Heart left ventricle (tissue), 16 donors: ENCODE measurements at regions not wholly inside any gene's neighbourhood (a gene's known extent, or its start where the extent isn't known, plus 50 kb on each side); places are given as distances from the start of the nearest gene placed in this dataset.

ENCODE experiments used
- ATAC-seq, 4 donors: fragments of 200-7000 bp; cut with Tn5 transposase; one replicate each; pipeline ENCODE4 v1.9.1; 2020 to 2022; ENCODE audit warnings: moderate library complexity in 4 of 4, mild to moderate bottlenecking in 3 of 4, moderate number of reproducible peaks in 1 of 4
- DNase-seq, 5 donors: peaks; one replicate each; pipeline ENCODE4 v3.0.0-alpha.2; 2020
- H3K27ac ChIP-seq, 12 donors: fragments of 200-600 bp; sonication (generic) in 4 of 12; one replicate each; pipeline versions ENCODE4 v1.5.0 to v1.8.0; 2016 to 2022; ENCODE audit warnings: mild to moderate bottlenecking in 2 of 12
- H3K27me3 ChIP-seq, 9 donors: fragments of 200-600 bp; sonication (generic) in 2 of 9; one replicate each; pipeline versions ENCODE4 v1.5.1 to v1.8.0; 2016 to 2022; ENCODE audit warnings: mild to moderate bottlenecking in 3 of 9
- H3K36me3 ChIP-seq, 9 donors: fragments of 200-600 bp; sonication (generic) in 2 of 9; one replicate each; pipeline versions ENCODE4 v1.5.0 to v1.8.0; 2018 to 2022; ENCODE audit warnings: mild to moderate bottlenecking in 2 of 9
- H3K4me1 ChIP-seq, 12 donors: fragments of 200-600 bp; sonication (generic) in 4 of 12; one replicate each; pipeline versions ENCODE4 v1.5.0 to v1.8.0; 2016 to 2022; ENCODE audit warnings: mild to moderate bottlenecking in 3 of 12
- H3K4me3 ChIP-seq, 12 donors: fragments of 200-600 bp; sonication (generic) in 4 of 12; one replicate each; pipeline versions ENCODE4 v1.5.0 to v1.8.0; 2017 to 2022; ENCODE audit warnings: mild to moderate bottlenecking in 9 of 12, moderate library complexity in 4 of 12
- H3K9me3 ChIP-seq, 12 donors: fragments of 200-600 bp; sonication (generic) in 4 of 12; one replicate each; pipeline versions ENCODE4 v1.5.0 to v1.8.0; 2016 to 2022; ENCODE audit warnings: mild to moderate bottlenecking in 1 of 12
- CTCF ChIP-seq, 12 donors: fragments of 200-600 bp; sonication (generic) in 4 of 12; IDR thresholded peaks; one replicate each; pipeline versions ENCODE4 v1.5.0 to v1.8.0; 2018 to 2022; ENCODE audit warnings: antibody characterized with exemption in 12 of 12, mild to moderate bottlenecking in 5 of 12
- POLR2A ChIP-seq, 2 donors: fragments of 450-650 bp; IDR thresholded peaks; one replicate each; pipeline ENCODE4 v1.6.1; 2017; ENCODE audit warnings: antibody characterized with exemption in 2 of 2, mild to moderate bottlenecking in 2 of 2, moderate library complexity in 2 of 2
- WGBS, 4 donors: extraction: QIAGEN DNeasy Blood & Tissue Kit in 2 of 4; methylation state at CpG; one replicate each; pipeline versions ENCODE4 v1.1.5 to v1.1.7; 2013 to 2018; 5-methylcytosine and 5-hydroxymethylcytosine counted together
- intact Hi-C, 10 donors: fragments of 100-400 bp; cut with DNase I; formaldehyde crosslinking; loops; one replicate each; pipeline versions ENCODE4 v1.11.1 to v1.14.2; 2022
- donor health status: ischemic (EF 13 %, LVEDD 7.1; RV severe dilation, severe dysfunction).
- donor health status: healthy with polysubstance abuse.
- donor health status: DM: no; HTN: yes; CAD: no.
- donor health status: DM: no; HTN: no; CAD: no.
- donor health status: ischemic (EF 25% LVEDD 6.9; RV normal size, moderate dysfunction).
- donor health status: ischemic (EF 25% LVEDD 5.7; RV mildly dilated, moderate dysfunction).
- donor health status: healthy.
- donor health status: DM: yes; HTN: yes; CAD: no.
- donor health status: ischemic (EF 35%, LVEDD 5.7; RV mildly dilated, moderate dysfunction).
- donor health status: nonischemic (EF 11% LVEDD 7.7; RV severe dilation, severe dysfunction).
- donor health status: DM: yes; HTN: yes; CAD: no.
- donor health status: PGD.
- donor health status: ischemic (EF 29% LVEDD 5.4; RV normal size, mild dysfunction).
- donor health status: nonischemic (EF 23%, LVEDD 6.1; RV moderate dilation, normal function).

GRCh38 chr7:52080493-52080892, 763.9 kb upstream of the COBL start:
- no peak for ATAC-seq
- intact Hi-C loops = no loop called here
- Histone ChIP-seq H3K9me3 (peaks cover 0 to 4% (median 0%) of the 10 kb centered on the region in 12 donors), H3K27me3 (no peaks in the 10 kb centered on the region), H3K4me1 (no peaks in the 10 kb centered on the region), H3K27ac (no peak overlapping the region), H3K36me3 (no peaks in the 10 kb centered on the region), H3K4me3 (no peak overlapping the region)
- WGBS, 4 donors = 26 to 52% (median 42%) methylated on average over 2 of the region's 2 CpGs
- TF ChIP-seq POLR2A (IDR thresholded peaks at IDR 0.05) (no peak), CTCF (IDR thresholded peaks at IDR 0.05) (no peak)
- no peak for DNase-seq

- Histone ChIP-seq H3K36me3 (no peaks in the 10 kb centered on the region), H3K4me3 (no peak overlapping the region), H3K27me3 (no peaks in the 10 kb centered on the region), H3K27ac (no peak overlapping the region), H3K9me3 (peaks cover 0 to 6% (median 0%) of the 10 kb centered on the region in 12 donors), H3K4me1 (no peaks in the 10 kb centered on the region)
- no peak for TF ChIP-seq CTCF (IDR thresholded peaks at IDR 0.05)
- TF ChIP-seq POLR2A (IDR thresholded peaks at IDR 0.05) = no peak
- ATAC-seq (no peak), DNase-seq (no peak)
- intact Hi-C loops = no loop called here
Measured at GRCh38 chr7:52079726-52080125, 763.1 kb upstream of the COBL start.

GRCh38 chr7:52077571-52077970, 761.0 kb upstream of the COBL start:
- intact Hi-C loops = no loop called here
- peaks cover 0 to 6% (median 0%) of the 10 kb centered on the region in 12 donors for H3K9me3 ChIP-seq
- TF ChIP-seq POLR2A (IDR thresholded peaks at IDR 0.05) (no peak), CTCF (IDR thresholded peaks at IDR 0.05) (no peak)
- H3K4me3 ChIP-seq = no peak overlapping the region
- DNase-seq = no peak
- no peaks in the 10 kb centered on the region for H3K27me3 ChIP-seq
- H3K36me3 ChIP-seq = no peaks in the 10 kb centered on the region
- H3K27ac ChIP-seq = no peak overlapping the region
- WGBS, 4 donors = 75 to 89% (median 81%) methylated on average over 2 of the region's 2 CpGs
- H3K4me1 ChIP-seq = no peaks in the 10 kb centered on the region
- ATAC-seq = no peak

GRCh38 chr7:52074912-52075311, 758.3 kb upstream of the COBL start:
- TF ChIP-seq CTCF (IDR thresholded peaks at IDR 0.05) = no peak
- TF ChIP-seq POLR2A (IDR thresholded peaks at IDR 0.05) = no peak
- ATAC-seq (no peak), DNase-seq (no peak)
- intact Hi-C loops = no loop called here
- H3K36me3 ChIP-seq = no peaks in the 10 kb centered on the region
- WGBS, 4 donors = 78 to 82% (median 80%) methylated on average over 4 of the region's 4 CpGs
- H3K27ac ChIP-seq = no peak overlapping the region
- no peaks in the 10 kb centered on the region for H3K27me3 ChIP-seq
- H3K4me3 ChIP-seq = no peak overlapping the region
- no peaks in the 10 kb centered on the region for H3K4me1 ChIP-seq
- peaks cover 0 to 6% (median 0%) of the 10 kb centered on the region in 12 donors for H3K9me3 ChIP-seq
